H9 (cell line): ENCODE measurements at regions not wholly inside any gene's neighbourhood (a gene's known extent, or its start where the extent isn't known, plus 50 kb on each side); places are given as distances from the start of the nearest gene placed in this dataset.

Experiments
- DNase-seq: peaks from one replicate; pipeline ENCODE4 v3.0.0-alpha.2; 2017
- H2AFZ ChIP-seq: one replicate; pipeline ENCODE4 v1.6.1; 2013; ENCODE audit warnings: mild to moderate bottlenecking, low read length, control low read depth, moderate library complexity
- H2AK5ac ChIP-seq: 2 replicates; pipeline ENCODE4 v1.6.1; 2013; ENCODE audit warnings: low read length, control low read depth, mixed read lengths; ENCODE audit not compliant: insufficient read length
- H2BK120ac ChIP-seq: one replicate; pipeline ENCODE4 v1.6.1; 2013; ENCODE audit warnings: low read depth, mild to moderate bottlenecking, low read length, control low read depth, inconsistent platforms; ENCODE audit not compliant: poor library complexity, severe bottlenecking
- H2BK12ac ChIP-seq: 2 replicates; pipeline ENCODE4 v1.6.1; 2013; ENCODE audit warnings: low read length, control low read depth, mixed read lengths, low read depth; ENCODE audit not compliant: insufficient read length
- H2BK15ac ChIP-seq: 2 replicates; pipeline ENCODE4 v1.6.1; 2013; ENCODE audit warnings: low read depth, low read length, control low read depth
- H2BK20ac ChIP-seq: one replicate; pipeline ENCODE4 v1.6.1; 2013; ENCODE audit warnings: low read depth, mild to moderate bottlenecking, low read length, control low read depth, inconsistent platforms; ENCODE audit not compliant: poor library complexity, severe bottlenecking
- H2BK5ac ChIP-seq: 2 replicates; pipeline ENCODE4 v1.6.1; 2013; ENCODE audit warnings: low read length, control low read depth, mixed read lengths; ENCODE audit not compliant: insufficient read length
- H3K14ac ChIP-seq: 2 replicates; pipeline ENCODE4 v1.6.1; 2013; ENCODE audit warnings: low read length, control low read depth; ENCODE audit not compliant: insufficient read depth
- H3K18ac ChIP-seq: 2 replicates; pipeline ENCODE4 v1.6.1; 2013; ENCODE audit warnings: low read depth, mild to moderate bottlenecking, mixed read lengths, low read length, control low read depth; ENCODE audit not compliant: insufficient read length
- H3K23ac ChIP-seq: 2 replicates; pipeline ENCODE4 v1.6.1; 2013; ENCODE audit warnings: low read length, control low read depth, mixed read lengths, low read depth; ENCODE audit not compliant: insufficient read length
- H3K23me2 ChIP-seq: 2 replicates; pipeline ENCODE4 v1.6.1; 2013; ENCODE audit warnings: low read depth, mild to moderate bottlenecking, mixed read lengths, low read length, control low read depth; ENCODE audit not compliant: insufficient read length, poor library complexity, severe bottlenecking
- H3K27ac ChIP-seq: 2 replicates; pipeline ENCODE4 v1.5.1; 2013; ENCODE audit warnings: low read length, control low read depth, mixed read lengths, low read depth; ENCODE audit not compliant: insufficient read length
- H3K27me3 ChIP-seq: 2 replicates; pipeline ENCODE4 v1.6.1; 2013; ENCODE audit warnings: low read length, control low read depth, inconsistent platforms; ENCODE audit not compliant: insufficient read depth
- H3K4ac ChIP-seq: 2 replicates; pipeline ENCODE4 v1.6.1; 2013; ENCODE audit warnings: low read depth, mild to moderate bottlenecking, control low read depth, inconsistent platforms, low read length, moderate library complexity
- H3K4me1 ChIP-seq: 2 replicates; pipeline ENCODE4 v1.6.1; 2013; ENCODE audit warnings: low read length, control low read depth, inconsistent platforms; ENCODE audit not compliant: insufficient read depth
- H3K4me2 ChIP-seq: 2 replicates; pipeline ENCODE4 v1.6.1; 2013; ENCODE audit warnings: low read length, control low read depth, mixed read lengths; ENCODE audit not compliant: insufficient read length, insufficient read depth
- H3K56ac ChIP-seq: 2 replicates; pipeline ENCODE4 v1.6.1; 2013; ENCODE audit warnings: low read depth, mild to moderate bottlenecking, mixed read lengths, low read length, control low read depth; ENCODE audit not compliant: insufficient read length
- H3K79me1 ChIP-seq: 2 replicates; pipeline ENCODE4 v1.6.1; 2013; ENCODE audit warnings: low read depth, mild to moderate bottlenecking, moderate library complexity, low read length, control low read depth, inconsistent platforms; ENCODE audit not compliant: insufficient read depth, poor library complexity, severe bottlenecking
- H3K79me2 ChIP-seq: 2 replicates; pipeline ENCODE4 v1.6.1; 2013; ENCODE audit warnings: low read length, control low read depth, inconsistent platforms; ENCODE audit not compliant: insufficient read depth
- H3K9ac ChIP-seq: 2 replicates; pipeline ENCODE4 v1.6.1; 2013; ENCODE audit warnings: low read length, control low read depth, mixed read lengths; ENCODE audit not compliant: insufficient read length; ENCODE audit errors: extremely low read depth
- H3K9me3 ChIP-seq: one replicate; pipeline ENCODE4 v1.6.1; 2013; ENCODE audit warnings: low read depth, low read length, inconsistent platforms; ENCODE audit not compliant: control insufficient read depth
- H3T11ph ChIP-seq: one replicate; pipeline ENCODE4 v1.6.1; 2013; ENCODE audit warnings: mild to moderate bottlenecking, low read length, control low read depth, inconsistent platforms
- H4K20me1 ChIP-seq: one replicate; pipeline ENCODE4 v1.6.1; 2013; ENCODE audit not compliant: control insufficient read depth, insufficient read length, insufficient read depth
- H4K5ac ChIP-seq: 2 replicates; pipeline ENCODE4 v1.6.1; 2013; ENCODE audit warnings: low read depth, mild to moderate bottlenecking, mixed read lengths, low read length, control low read depth; ENCODE audit not compliant: insufficient read length
- H4K8ac ChIP-seq: replicated peaks from 2 replicates; pipeline ENCODE4 v1.6.1; 2013; ENCODE audit warnings: low read length, control low read depth, mixed read lengths, low read depth; ENCODE audit not compliant: insufficient read length
- H4K91ac ChIP-seq: 2 replicates; pipeline ENCODE4 v1.6.1; 2013; ENCODE audit warnings: low read depth, mild to moderate bottlenecking, moderate library complexity, mixed read lengths, low read length, control low read depth; ENCODE audit not compliant: insufficient read length
- H3K27ac Mint-ChIP-seq, 3 experiments: 2 replicates in 2 of 3; 3 replicates in 1 of 3; pipeline ENCODE4 v1.8.0; 2020 to 2021; ENCODE audit warnings: mixed read lengths in 3 of 3, mild to moderate bottlenecking in 1 of 3, moderate library complexity in 1 of 3
- H3K27me3 Mint-ChIP-seq: 2 replicates; pipeline ENCODE4 v1.8.0; 2021; ENCODE audit warnings: low read depth, mild to moderate bottlenecking, moderate library complexity, mixed read lengths
- H3K36me3 Mint-ChIP-seq, 3 experiments: 2 replicates in 2 of 3; 3 replicates in 1 of 3; pipeline ENCODE4 v1.8.0; 2020 to 2021; ENCODE audit warnings: low read depth in 3 of 3, mixed read lengths in 3 of 3; ENCODE audit not compliant: insufficient read depth in 1 of 3
- H3K4me1 Mint-ChIP-seq, 2 experiments: 2 replicates each; pipeline ENCODE4 v1.8.0; 2020; ENCODE audit warnings: mixed read lengths in 2 of 2
- H3K4me3 Mint-ChIP-seq, 2 experiments: 2 replicates in 1 of 2; 3 replicates in 1 of 2; pipeline ENCODE4 v1.8.0; 2020 to 2021; ENCODE audit warnings: mild to moderate bottlenecking in 2 of 2, mixed read lengths in 2 of 2, moderate library complexity in 1 of 2
- H3K9me3 Mint-ChIP-seq, 2 experiments: 2 replicates in 1 of 2; 3 replicates in 1 of 2; pipeline ENCODE4 v1.8.0; 2020; ENCODE audit warnings: mild to moderate bottlenecking in 2 of 2, mixed read lengths in 2 of 2, moderate library complexity in 1 of 2
- WGBS: extraction: QIAGEN DNeasy Blood & Tissue Kit; methylation state at CpG from one replicate; pipeline ENCODE4 v1.1.7; 2013; ENCODE audit warnings: missing lambda C conversion rate, low lambda C conversion rate, mixed read lengths; ENCODE audit not compliant: insufficient read length; ENCODE audit errors: extremely low coverage; 5-methylcytosine and 5-hydroxymethylcytosine counted together
- TF ChIP-seq, protein P1 (sequence below): fragments of 200-600 bp; sonication (generic); conservative IDR thresholded peaks from 3 replicates; pipeline ENCODE4 v1.8.0; 2021; ENCODE audit warnings: antibody characterized with exemption, mild to moderate bottlenecking

DNA sequence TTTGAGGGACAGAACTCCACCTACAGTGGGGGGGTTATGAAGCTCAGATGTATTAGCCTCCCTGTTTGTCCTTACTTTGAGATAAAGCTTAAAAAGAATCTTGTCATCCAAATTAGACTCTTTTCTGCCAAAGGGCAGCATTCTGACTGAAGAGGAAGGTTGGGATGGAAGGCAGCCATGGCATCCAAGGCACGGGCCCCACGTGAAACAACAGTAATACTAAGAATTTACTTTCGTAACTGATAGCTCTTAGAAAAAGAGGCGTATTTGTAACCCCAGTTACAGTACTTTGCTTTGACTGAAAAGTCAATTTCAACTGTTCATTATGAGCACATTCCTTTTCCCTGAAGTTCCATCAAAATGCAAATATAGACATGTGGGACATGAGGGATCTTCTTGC lies 168.5 kb downstream of the ARRDC3 start:
- no peaks in the 10 kb centered on the region for H3K79me2 ChIP-seq
- no peak overlapping the region for H3K27ac ChIP-seq
- TF ChIP-seq, protein P1, sequence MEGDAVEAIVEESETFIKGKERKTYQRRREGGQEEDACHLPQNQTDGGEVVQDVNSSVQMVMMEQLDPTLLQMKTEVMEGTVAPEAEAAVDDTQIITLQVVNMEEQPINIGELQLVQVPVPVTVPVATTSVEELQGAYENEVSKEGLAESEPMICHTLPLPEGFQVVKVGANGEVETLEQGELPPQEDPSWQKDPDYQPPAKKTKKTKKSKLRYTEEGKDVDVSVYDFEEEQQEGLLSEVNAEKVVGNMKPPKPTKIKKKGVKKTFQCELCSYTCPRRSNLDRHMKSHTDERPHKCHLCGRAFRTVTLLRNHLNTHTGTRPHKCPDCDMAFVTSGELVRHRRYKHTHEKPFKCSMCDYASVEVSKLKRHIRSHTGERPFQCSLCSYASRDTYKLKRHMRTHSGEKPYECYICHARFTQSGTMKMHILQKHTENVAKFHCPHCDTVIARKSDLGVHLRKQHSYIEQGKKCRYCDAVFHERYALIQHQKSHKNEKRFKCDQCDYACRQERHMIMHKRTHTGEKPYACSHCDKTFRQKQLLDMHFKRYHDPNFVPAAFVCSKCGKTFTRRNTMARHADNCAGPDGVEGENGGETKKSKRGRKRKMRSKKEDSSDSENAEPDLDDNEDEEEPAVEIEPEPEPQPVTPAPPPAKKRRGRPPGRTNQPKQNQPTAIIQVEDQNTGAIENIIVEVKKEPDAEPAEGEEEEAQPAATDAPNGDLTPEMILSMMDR: no peak
- H3K56ac ChIP-seq: no peak overlapping the region
- no peak overlapping the region for H2BK15ac ChIP-seq
- H3K23ac ChIP-seq: no peak overlapping the region
- H3K27ac Mint-ChIP-seq: no peak overlapping the region
- H3K9me3 Mint-ChIP-seq: no peaks in the 10 kb centered on the region
- H3T11ph ChIP-seq: no peak overlapping the region
- no peak overlapping the region for H4K5ac ChIP-seq
- H3K23me2 ChIP-seq: no peaks in the 10 kb centered on the region
- no peak overlapping the region for H3K4me3 Mint-ChIP-seq
- H4K91ac ChIP-seq: no peak overlapping the region
- no peaks in the 10 kb centered on the region; a peak in 2 of 7 replicates for H3K36me3 Mint-ChIP-seq
- no peaks in the 10 kb centered on the region for H4K20me1 ChIP-seq
- H3K4me1 ChIP-seq: no peaks in the 10 kb centered on the region; the same call in 1 of the 2 replicates
- H3K4me2 ChIP-seq: no peak overlapping the region
- no peak overlapping the region for H2BK20ac ChIP-seq
- no peak overlapping the region for H4K8ac ChIP-seq
- H2AK5ac ChIP-seq: no peak overlapping the region
- no peak overlapping the region for H2BK5ac ChIP-seq
- no peaks in the 10 kb centered on the region for H3K27me3 ChIP-seq
- H2BK120ac ChIP-seq: no peak overlapping the region
- H2BK12ac ChIP-seq: no peak overlapping the region
- H3K4ac ChIP-seq: no peak overlapping the region
- H3K14ac ChIP-seq: no peak overlapping the region
- no CpG with 5 or more reads among the region's 4 CpGs for WGBS
- DNase-seq: no peak
- H3K9me3 ChIP-seq: no peaks in the 10 kb centered on the region
- H2AFZ ChIP-seq: no peak overlapping the region
- H3K4me1 Mint-ChIP-seq: peaks cover 3 to 6% of the 10 kb centered on the region in 2 experiments
- H3K9ac ChIP-seq: no peak overlapping the region
- H3K79me1 ChIP-seq: no peaks in the 10 kb centered on the region
- H3K18ac ChIP-seq: no peak overlapping the region
- no peaks in the 10 kb centered on the region; the same call in 1 of the 2 replicates for H3K27me3 Mint-ChIP-seq
